ENCODE measurements at regions not wholly inside any gene's neighbourhood (a gene's known extent, or its start where the extent isn't known, plus 50 kb on each side); places are given as distances from the start of the nearest gene placed in this dataset.

GRCh38 chr10:113457408-113457807 is 95.4 kb upstream of the HABP2 start:
- TF ChIP-seq CTCF (conservative IDR thresholded peaks at IDR 0.05; ENCODE audit: low read depth, low read length) (no peak), EZH2 (IDR thresholded peaks at IDR 0.05; ENCODE audit: borderline replicate concordance, low read depth, low read length, poor library complexity, severe bottlenecking) (no peak)
